Neuron (in vitro differentiated cells): ENCODE measurements at regions not wholly inside any gene's neighbourhood (a gene's known extent, or its start where the extent isn't known, plus 50 kb on each side); places are given as distances from the start of the nearest gene placed in this dataset.

Source experiments
- H2AFZ ChIP-seq: one replicate; pipeline ENCODE4 v1.6.1; 2013; ENCODE audit warnings: low read depth, mild to moderate bottlenecking, inconsistent platforms, low read length, moderate library complexity
- H3K27me3 ChIP-seq: one replicate; pipeline ENCODE4 v1.6.1; 2013; ENCODE audit warnings: low read length; ENCODE audit not compliant: insufficient read depth
- H3K36me3 ChIP-seq: one replicate; pipeline ENCODE4 v1.6.1; 2013; ENCODE audit warnings: low read length; ENCODE audit not compliant: insufficient read depth
- H3K4me1 ChIP-seq: one replicate; pipeline ENCODE4 v1.6.1; 2013; ENCODE audit warnings: low read length; ENCODE audit not compliant: insufficient read depth
- H3K4me3 ChIP-seq: 2 replicates; pipeline ENCODE4 v1.5.1; 2013; ENCODE audit warnings: mild to moderate bottlenecking, low read length, moderate library complexity
- H3K9me3 ChIP-seq: one replicate; pipeline ENCODE4 v1.6.1; 2013; ENCODE audit warnings: low read length

GRCh38 chr4:148737061-148737770 is 295.0 kb upstream of the NR3C2 start:
- no peaks in the 10 kb centered on the region for H3K27me3 ChIP-seq
- no peak overlapping the region for H3K4me3 ChIP-seq
- H3K4me1 ChIP-seq, result no peaks in the 10 kb centered on the region
- H2AFZ ChIP-seq, result no peak overlapping the region
- H3K36me3 ChIP-seq, result no peaks in the 10 kb centered on the region
- no peaks in the 10 kb centered on the region for H3K9me3 ChIP-seq

GRCh38 chr4:148735432-148736155 is 293.4 kb upstream of the NR3C2 start:
- Histone ChIP-seq H3K27me3 (no peaks in the 10 kb centered on the region), H3K4me3 (no peak overlapping the region), H3K4me1 (no peaks in the 10 kb centered on the region), H3K9me3 (no peaks in the 10 kb centered on the region), H2AFZ (no peak overlapping the region), H3K36me3 (no peaks in the 10 kb centered on the region)

DNA sequence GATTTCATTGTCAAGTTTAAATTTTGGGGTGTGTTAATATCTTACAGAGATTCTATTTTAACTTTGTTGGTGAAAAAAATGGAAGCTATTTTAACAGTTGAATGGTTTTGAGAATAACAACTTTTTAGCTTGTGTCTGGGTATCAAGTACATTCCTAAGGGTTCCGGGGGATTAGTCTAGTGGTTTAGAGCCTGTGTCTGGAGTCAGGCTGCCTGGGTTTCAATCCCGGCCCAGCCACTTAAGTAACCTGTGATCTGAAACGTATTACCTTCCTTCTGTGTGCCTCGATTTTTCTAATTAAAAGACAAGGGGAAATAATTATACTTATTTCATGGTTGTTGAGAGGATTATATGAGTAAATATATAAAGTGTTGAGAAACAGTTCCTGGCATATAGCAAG is 288.6 kb upstream of the NR3C2 start:
- no peaks in the 10 kb centered on the region for H3K9me3 ChIP-seq
- no peak overlapping the region for H3K4me3 ChIP-seq
- H3K36me3 ChIP-seq, result no peaks in the 10 kb centered on the region
- H3K27me3 ChIP-seq, result no peaks in the 10 kb centered on the region
- no peak overlapping the region for H2AFZ ChIP-seq
- H3K4me1 ChIP-seq, result no peaks in the 10 kb centered on the region

DNA sequence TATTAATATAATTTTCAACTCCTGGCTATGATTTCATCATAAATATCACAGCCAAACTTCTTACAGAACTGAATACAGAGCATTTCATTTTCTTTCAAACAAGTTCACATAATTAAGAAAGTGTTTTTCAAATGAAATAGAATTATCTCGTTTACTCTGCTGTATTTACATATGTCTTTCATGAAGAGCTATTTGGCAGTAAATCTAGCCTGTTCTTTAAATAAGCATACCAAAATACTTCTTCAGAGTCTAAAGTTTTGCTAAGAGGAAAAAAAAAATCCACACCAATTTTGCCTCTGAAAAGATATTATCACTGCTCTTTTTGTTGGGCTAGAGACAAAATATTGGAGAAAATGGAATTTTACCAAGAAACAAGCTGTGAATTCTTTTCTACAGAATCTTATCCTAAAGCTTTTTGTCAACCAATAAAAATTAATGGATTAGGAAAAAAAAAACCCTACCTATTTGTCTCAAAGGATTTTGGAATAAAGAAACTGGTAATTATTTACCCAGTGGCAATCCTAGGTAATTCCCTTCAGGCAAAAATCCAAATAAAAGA is 287.9 kb upstream of the NR3C2 start:
- Histone ChIP-seq H3K4me3 (no peak overlapping the region), H3K27me3 (no peaks in the 10 kb centered on the region), H3K9me3 (no peaks in the 10 kb centered on the region), H3K4me1 (no peaks in the 10 kb centered on the region), H3K36me3 (no peaks in the 10 kb centered on the region), H2AFZ (no peak overlapping the region)

DNA sequence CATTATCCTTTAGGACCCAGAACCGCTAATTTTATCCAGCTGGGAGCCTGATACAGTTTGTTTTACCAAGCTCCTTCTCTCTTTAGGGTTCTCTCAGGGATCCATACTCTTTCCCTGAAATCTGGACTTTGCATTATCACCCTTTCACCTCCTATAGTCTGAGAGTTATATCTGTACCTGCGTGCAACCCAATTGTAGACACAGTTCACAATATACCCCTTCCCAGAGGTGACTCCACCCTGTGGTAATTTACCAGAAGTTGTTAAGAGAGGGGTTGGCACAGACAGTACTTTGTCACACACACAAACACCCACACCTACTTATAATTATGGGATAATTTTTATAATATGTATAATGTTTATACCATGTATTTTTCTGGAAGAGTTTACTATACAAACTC is 275.8 kb upstream of the NR3C2 start:
- no peaks in the 10 kb centered on the region for H3K36me3 ChIP-seq
- H2AFZ ChIP-seq, result no peak overlapping the region
- H3K9me3 ChIP-seq, result no peaks in the 10 kb centered on the region
- no peaks in the 10 kb centered on the region for H3K27me3 ChIP-seq
- H3K4me3 ChIP-seq, result no peak overlapping the region
- peaks cover 6% of the 10 kb centered on the region for H3K4me1 ChIP-seq

DNA sequence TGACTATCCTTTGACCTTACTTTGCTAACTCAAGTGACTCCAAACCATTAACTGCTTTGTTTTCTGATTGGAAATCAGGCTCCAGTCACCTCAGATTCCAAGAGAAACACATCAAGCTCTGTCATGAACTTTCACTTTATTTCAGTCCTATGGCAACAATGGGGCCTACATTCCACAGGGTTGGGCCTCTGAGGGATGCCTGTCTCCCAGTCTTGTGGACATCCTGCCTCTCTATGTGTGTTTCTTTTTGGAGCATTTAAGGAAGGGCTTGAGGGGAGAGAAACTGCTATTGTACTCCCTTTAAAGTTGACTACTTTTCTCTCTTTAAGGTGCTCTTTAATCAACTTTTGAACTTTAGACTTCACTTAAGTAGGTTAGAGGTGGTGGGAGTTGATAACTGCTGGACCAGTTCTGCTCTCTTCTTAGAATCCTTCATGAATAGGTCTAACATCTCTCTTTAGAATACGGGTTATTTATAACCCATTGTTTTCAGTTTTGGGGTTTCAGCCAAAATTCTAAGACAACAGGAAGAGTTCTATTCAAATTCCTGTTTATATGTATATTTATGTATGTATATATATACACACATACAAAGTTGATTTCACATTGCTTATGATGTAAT is 274.3 kb upstream of the NR3C2 start:
- H3K4me1 ChIP-seq, result peaks cover 6% of the 10 kb centered on the region
- no peaks in the 10 kb centered on the region for H3K36me3 ChIP-seq
- H3K4me3 ChIP-seq, result no peak overlapping the region
- no peaks in the 10 kb centered on the region for H3K27me3 ChIP-seq
- H3K9me3 ChIP-seq, result no peaks in the 10 kb centered on the region
- H2AFZ ChIP-seq, result no peak overlapping the region

GRCh38 chr4:148704291-148704690 is 262.1 kb upstream of the NR3C2 start:
- H3K9me3 ChIP-seq, result no peaks in the 10 kb centered on the region
- H3K27me3 ChIP-seq, result no peaks in the 10 kb centered on the region
- no peak overlapping the region for H3K4me3 ChIP-seq
- H2AFZ ChIP-seq, result no peak overlapping the region
- no peaks in the 10 kb centered on the region for H3K4me1 ChIP-seq
- no peaks in the 10 kb centered on the region for H3K36me3 ChIP-seq

GRCh38 chr4:148694702-148695101 is 252.5 kb upstream of the NR3C2 start:
- H3K9me3 ChIP-seq, result no peaks in the 10 kb centered on the region
- no peak overlapping the region for H2AFZ ChIP-seq
- no peaks in the 10 kb centered on the region for H3K4me1 ChIP-seq
- H3K4me3 ChIP-seq, result no peak overlapping the region
- H3K36me3 ChIP-seq, result no peaks in the 10 kb centered on the region
- no peaks in the 10 kb centered on the region for H3K27me3 ChIP-seq

DNA sequence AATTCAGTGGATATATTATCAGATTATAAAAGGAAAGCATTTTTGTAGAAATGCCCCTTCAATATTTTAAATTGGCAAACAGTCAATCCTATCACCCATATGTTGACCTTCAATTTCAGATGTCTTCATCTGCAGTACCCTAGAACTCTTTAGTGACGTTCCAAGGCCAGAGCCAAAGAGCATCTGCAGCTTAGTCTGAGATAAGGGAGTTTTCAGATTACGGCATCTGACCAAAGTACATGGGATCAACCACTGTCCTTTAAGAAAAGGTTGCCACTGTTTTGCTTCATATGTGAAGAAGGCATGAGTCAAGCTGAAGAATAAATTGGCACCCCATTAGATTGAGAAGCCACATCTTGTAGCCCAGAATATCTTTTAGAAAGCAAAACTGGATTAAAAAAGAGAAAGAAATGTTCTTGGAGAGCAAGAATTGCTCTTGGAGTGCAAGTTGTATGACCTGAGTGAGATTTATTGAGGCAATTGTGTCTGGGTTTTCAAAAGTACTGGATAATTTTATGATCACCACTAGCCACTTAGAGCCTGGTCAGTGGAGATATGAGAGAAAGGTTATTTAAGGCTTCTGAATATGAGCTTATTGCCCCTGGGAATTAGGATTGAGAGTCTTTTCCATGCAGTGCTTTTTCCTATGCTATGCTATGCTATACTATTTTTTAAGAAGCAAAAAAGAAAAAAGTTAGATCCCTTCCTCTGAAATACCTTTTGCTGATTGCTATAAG is 251.9 kb upstream of the NR3C2 start:
- no peak overlapping the region for H2AFZ ChIP-seq
- H3K36me3 ChIP-seq, result no peaks in the 10 kb centered on the region
- H3K9me3 ChIP-seq, result no peaks in the 10 kb centered on the region
- H3K4me1 ChIP-seq, result no peaks in the 10 kb centered on the region
- H3K4me3 ChIP-seq, result no peak overlapping the region
- no peaks in the 10 kb centered on the region for H3K27me3 ChIP-seq

GRCh38 chr4:148692242-148692641 is 250.0 kb upstream of the NR3C2 start:
- H3K27me3 ChIP-seq, result no peaks in the 10 kb centered on the region
- no peak overlapping the region for H2AFZ ChIP-seq
- no peaks in the 10 kb centered on the region for H3K9me3 ChIP-seq
- H3K4me3 ChIP-seq, result no peak overlapping the region
- no peaks in the 10 kb centered on the region for H3K4me1 ChIP-seq
- H3K36me3 ChIP-seq, result no peaks in the 10 kb centered on the region

DNA sequence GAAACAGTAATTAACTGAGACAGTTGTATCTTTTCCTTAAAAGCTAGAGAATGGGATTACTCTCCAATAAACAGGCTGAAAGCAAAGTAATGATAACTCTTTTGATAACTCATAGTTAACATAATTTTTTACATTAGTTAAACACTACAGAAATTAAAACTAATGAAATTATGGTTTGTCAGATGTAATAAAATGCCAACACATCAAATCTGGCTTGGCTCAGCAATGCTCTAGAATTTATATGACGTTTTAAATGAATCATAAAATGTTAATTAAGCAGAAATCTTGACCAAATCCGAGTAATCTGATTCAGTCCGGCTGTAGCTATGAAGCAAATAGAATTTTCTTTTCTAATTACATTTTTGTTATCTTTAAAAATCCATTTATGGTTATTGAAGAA is 244.2 kb upstream of the NR3C2 start:
- no peak overlapping the region for H3K4me3 ChIP-seq
- H2AFZ ChIP-seq, result no peak overlapping the region
- no peaks in the 10 kb centered on the region for H3K27me3 ChIP-seq
- no peaks in the 10 kb centered on the region for H3K36me3 ChIP-seq
- H3K9me3 ChIP-seq, result no peaks in the 10 kb centered on the region
- no peaks in the 10 kb centered on the region for H3K4me1 ChIP-seq

- Histone ChIP-seq H3K27me3 (no peaks in the 10 kb centered on the region), H3K4me3 (no peak overlapping the region), H2AFZ (peak overlapping the region; percentile 22)
These were observed 242.4 kb upstream of the NR3C2 start for GRCh38 chr4:148684638-148685037.

DNA sequence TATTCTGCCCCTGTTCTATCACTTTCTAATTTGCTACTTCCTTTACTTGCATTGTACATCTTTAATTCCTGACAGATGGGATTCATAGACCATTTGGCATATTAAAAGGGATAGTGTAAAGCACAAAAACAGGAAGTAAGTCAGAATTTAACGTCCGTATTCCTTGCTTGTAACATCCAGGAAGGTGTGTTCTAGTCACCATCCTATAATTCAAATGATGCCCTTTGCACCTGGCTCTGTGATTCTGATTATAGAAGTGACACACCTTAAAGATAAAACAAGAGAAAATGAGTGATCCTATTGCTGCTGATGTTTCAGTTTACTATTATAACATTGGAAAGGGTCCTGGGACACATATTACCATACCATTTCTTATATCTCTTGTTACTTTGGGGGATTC is 238.7 kb upstream of the NR3C2 start:
- Histone ChIP-seq H3K27me3 (no peaks in the 10 kb centered on the region), H3K9me3 (no peaks in the 10 kb centered on the region), H3K36me3 (no peaks in the 10 kb centered on the region), H3K4me3 (no peak overlapping the region), H3K4me1 (no peaks in the 10 kb centered on the region), H2AFZ (no peak overlapping the region)

More at GRCh38 chr4:148684638-148685037, 242.4 kb upstream of the NR3C2 start:
- no peaks in the 10 kb centered on the region for H3K9me3 ChIP-seq
- H3K36me3 ChIP-seq, result no peaks in the 10 kb centered on the region
- H3K4me1 ChIP-seq, result no peaks in the 10 kb centered on the region
